ENCODE measurements at regions not wholly inside any gene's neighbourhood (a gene's known extent, or its start where the extent isn't known, plus 50 kb on each side); places are given as distances from the start of the nearest gene placed in this dataset.

DNA sequence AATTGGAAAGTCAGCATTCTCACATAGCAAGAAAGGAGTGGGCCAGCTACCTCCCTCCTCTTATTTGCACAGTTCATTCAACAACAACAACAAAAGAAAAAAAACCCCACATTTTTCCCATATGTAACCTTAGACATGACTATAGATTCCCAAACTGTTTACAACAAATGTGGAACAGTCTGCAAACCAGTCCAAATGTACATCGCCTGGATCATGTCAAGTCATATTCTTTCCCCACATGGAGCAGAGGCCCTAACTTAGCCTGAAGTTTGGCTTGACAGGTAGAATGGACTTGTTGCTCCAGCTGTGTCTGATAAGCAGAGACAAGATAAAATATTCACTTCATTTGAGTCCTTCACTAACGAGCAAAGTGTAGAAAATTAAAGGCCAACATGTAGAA lies 81.7 kb upstream of the COL24A1 start:
- intact Hi-C loops (cut with DNase I; ENCODE audit: low total_unique reads) (no loop called here), in situ Hi-C loops (cut with MboI; ENCODE audit: low sequenced_read_pairs in 4 of 4) (no loop called here)

DNA sequence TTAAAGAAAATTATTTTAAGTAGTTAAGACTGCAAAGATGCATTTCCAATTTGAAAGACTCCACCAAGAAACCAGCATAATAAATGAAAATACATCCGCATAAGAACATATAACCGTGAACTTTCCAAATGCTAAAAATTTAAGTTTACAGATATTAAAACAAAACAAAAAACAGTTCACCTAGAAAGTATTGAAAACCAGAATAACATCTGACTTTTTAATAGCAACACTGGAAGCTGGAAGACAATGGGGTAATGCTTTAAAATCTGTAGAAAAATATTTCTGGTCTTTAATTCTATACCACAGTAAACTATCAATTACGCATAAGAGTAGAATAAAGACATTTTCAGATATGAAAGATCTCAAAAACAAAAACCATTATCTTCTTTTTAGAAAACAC lies 79.3 kb upstream of the COL24A1 start:
- Histone ChIP-seq H3K9me3 (no peaks in the 10 kb centered on the region), H3K4me3 (no peak overlapping the region), H3K36me3 (no peaks in the 10 kb centered on the region), H3K27me3 (no peaks in the 10 kb centered on the region), H3K27ac (no peak overlapping the region), H3K4me1 (peaks cover 0 to 5% of the 10 kb centered on the region in 2 donors)
- ATAC-seq (no peak), DNase-seq (no peak)
- intact Hi-C loops (cut with DNase I; ENCODE audit: low total_unique reads), result no loop called here
- in situ Hi-C loops (cut with MboI; ENCODE audit: low sequenced_read_pairs in 4 of 4), result no loop called here
- TF ChIP-seq, protein P1, sequence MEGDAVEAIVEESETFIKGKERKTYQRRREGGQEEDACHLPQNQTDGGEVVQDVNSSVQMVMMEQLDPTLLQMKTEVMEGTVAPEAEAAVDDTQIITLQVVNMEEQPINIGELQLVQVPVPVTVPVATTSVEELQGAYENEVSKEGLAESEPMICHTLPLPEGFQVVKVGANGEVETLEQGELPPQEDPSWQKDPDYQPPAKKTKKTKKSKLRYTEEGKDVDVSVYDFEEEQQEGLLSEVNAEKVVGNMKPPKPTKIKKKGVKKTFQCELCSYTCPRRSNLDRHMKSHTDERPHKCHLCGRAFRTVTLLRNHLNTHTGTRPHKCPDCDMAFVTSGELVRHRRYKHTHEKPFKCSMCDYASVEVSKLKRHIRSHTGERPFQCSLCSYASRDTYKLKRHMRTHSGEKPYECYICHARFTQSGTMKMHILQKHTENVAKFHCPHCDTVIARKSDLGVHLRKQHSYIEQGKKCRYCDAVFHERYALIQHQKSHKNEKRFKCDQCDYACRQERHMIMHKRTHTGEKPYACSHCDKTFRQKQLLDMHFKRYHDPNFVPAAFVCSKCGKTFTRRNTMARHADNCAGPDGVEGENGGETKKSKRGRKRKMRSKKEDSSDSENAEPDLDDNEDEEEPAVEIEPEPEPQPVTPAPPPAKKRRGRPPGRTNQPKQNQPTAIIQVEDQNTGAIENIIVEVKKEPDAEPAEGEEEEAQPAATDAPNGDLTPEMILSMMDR (IDR thresholded peaks at IDR 0.05 in 4 of 5, conservative IDR thresholded peaks at IDR 0.05 in 1 of 5), result no peak
- TF ChIP-seq POLR2A (IDR thresholded peaks at IDR 0.05), result no peak

More for the DNA sequence above, 81.7 kb upstream of the COL24A1 start:
- peaks cover 0 to 5% of the 10 kb centered on the region in 2 donors for H3K4me1 ChIP-seq
- ATAC-seq, result no peak
- no peaks in the 10 kb centered on the region for H3K9me3 ChIP-seq
- DNase-seq, result no peak
- no peak overlapping the region for H3K27ac ChIP-seq
- H3K27me3 ChIP-seq, result no peaks in the 10 kb centered on the region
- TF ChIP-seq, protein P1 (IDR thresholded peaks at IDR 0.05 in 4 of 5, conservative IDR thresholded peaks at IDR 0.05 in 1 of 5), result no peak
- TF ChIP-seq POLR2A (IDR thresholded peaks at IDR 0.05), result no peak
- no peak overlapping the region for H3K4me3 ChIP-seq
- H3K36me3 ChIP-seq, result no peaks in the 10 kb centered on the region

DNA sequence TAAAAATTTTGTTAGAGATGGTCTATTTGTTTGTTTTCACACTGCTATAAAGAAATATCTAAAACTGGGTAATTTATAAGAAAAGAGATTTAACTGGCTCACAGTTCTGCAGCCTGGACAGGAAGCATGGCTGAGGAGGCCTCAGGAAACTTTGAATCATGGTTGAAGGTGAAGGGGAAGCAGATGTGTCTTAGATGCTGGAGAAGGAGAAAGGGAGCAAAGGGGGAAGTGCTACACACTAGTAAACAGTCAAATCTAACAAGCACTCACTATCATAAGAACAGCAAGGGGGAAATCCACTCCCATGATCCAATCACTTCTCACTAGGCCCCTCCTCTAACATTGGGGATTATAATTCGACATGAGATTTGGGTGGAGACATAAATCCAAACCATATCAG lies 76.8 kb upstream of the COL24A1 start:
- Histone ChIP-seq H3K27me3 (no peaks in the 10 kb centered on the region), H3K9me3 (no peaks in the 10 kb centered on the region), H3K4me3 (no peak overlapping the region), H3K27ac (no peak overlapping the region), H3K36me3 (no peaks in the 10 kb centered on the region), H3K4me1 (no peaks in the 10 kb centered on the region)
- no peak for TF ChIP-seq POLR2A (IDR thresholded peaks at IDR 0.05)
- TF ChIP-seq, protein P1 (IDR thresholded peaks at IDR 0.05 in 4 of 5, conservative IDR thresholded peaks at IDR 0.05 in 1 of 5), result no peak
- intact Hi-C loops (cut with DNase I; ENCODE audit: low total_unique reads) (no loop called here), in situ Hi-C loops (cut with MboI; ENCODE audit: low sequenced_read_pairs in 4 of 4) (no loop called here)
- ATAC-seq (no peak), DNase-seq (no peak)

DNA sequence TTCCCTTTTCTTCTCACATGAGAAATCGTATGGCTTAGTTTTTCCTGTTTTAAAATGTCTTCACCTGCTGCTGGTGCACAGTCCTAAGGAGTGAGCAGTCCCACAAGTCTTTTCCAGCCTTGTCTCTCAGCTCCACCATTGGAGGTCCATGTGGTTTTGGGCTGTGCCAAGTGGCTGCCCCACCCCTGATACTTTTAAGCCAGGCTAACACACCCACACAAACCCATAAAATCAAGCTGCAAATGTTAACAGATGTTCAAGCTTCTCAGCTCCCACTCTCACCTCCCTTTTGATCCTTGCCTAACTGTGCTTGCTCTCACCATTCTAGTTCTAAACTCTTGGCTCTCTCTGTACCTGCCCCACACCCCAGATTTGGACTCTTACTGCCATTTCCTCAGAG lies 74.5 kb upstream of the COL24A1 start:
- Histone ChIP-seq H3K27ac (no peak overlapping the region), H3K4me3 (no peak overlapping the region), H3K4me1 (no peaks in the 10 kb centered on the region), H3K9me3 (no peaks in the 10 kb centered on the region), H3K27me3 (no peaks in the 10 kb centered on the region), H3K36me3 (no peaks in the 10 kb centered on the region)
- ATAC-seq, result no peak
- no peak for TF ChIP-seq POLR2A (IDR thresholded peaks at IDR 0.05)
- TF ChIP-seq, protein P1 (IDR thresholded peaks at IDR 0.05 in 4 of 5, conservative IDR thresholded peaks at IDR 0.05 in 1 of 5), result no peak
- in situ Hi-C loops (cut with MboI; ENCODE audit: low sequenced_read_pairs in 4 of 4) (no loop called here), intact Hi-C loops (cut with DNase I; ENCODE audit: low total_unique reads) (no loop called here)
- no peak for DNase-seq

DNA sequence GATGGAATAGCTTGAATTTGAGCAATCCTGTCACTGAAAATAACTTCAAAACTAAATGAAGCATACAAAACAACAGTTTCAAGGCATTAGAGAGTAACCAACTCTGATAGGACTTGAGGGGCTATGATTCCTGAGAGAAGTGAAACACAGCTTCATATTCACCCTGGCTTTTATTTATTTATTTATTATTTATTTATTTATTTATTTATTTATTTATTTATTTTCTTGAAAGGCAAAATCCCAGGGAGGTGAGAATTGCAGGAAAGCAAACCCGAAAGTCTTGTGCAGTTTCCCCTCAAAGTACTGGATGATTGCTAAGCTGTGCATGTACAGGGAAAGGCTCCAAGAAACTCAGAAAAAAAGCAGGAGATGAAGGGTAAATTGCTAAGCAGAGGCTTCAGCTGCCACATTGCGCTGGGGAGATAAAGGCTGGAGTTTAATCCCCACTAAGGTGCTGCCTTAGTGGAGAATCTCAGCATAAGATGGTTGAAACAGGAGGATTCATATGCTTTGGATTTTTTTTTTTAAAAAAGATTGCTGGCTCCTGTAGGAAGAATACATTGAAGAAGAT lies 72.9 kb upstream of the COL24A1 start:
- DNase-seq, result no peak
- H3K4me3 ChIP-seq, result no peak overlapping the region
- ATAC-seq, result no peak
- H3K27ac ChIP-seq, result no peak overlapping the region
- no peaks in the 10 kb centered on the region for H3K9me3 ChIP-seq
- no peaks in the 10 kb centered on the region for H3K4me1 ChIP-seq
- H3K36me3 ChIP-seq, result no peaks in the 10 kb centered on the region
- intact Hi-C loops (cut with DNase I; ENCODE audit: low total_unique reads) (no loop called here), in situ Hi-C loops (cut with MboI; ENCODE audit: low sequenced_read_pairs in 4 of 4) (no loop called here)
- no peaks in the 10 kb centered on the region for H3K27me3 ChIP-seq
- no peak for TF ChIP-seq POLR2A (IDR thresholded peaks at IDR 0.05)
- TF ChIP-seq, protein P1 (IDR thresholded peaks at IDR 0.05 in 4 of 5, conservative IDR thresholded peaks at IDR 0.05 in 1 of 5), result no peak

Data from gastrocnemius medialis (tissue), 4 donors.